SK-N-SH (cell line): ENCODE measurements at regions not wholly inside any gene's neighbourhood (a gene's known extent, or its start where the extent isn't known, plus 50 kb on each side); places are given as distances from the start of the nearest gene placed in this dataset.

Experiments
- CTCF ChIP-seq: fragments of 200-600 bp; sonication (generic); IDR thresholded peaks from 2 replicates; pipeline ENCODE4 v1.6.1; 2017; ENCODE audit warnings: antibody characterized with exemption, mild to moderate bottlenecking, moderate library complexity
- ELF1 ChIP-seq: IDR thresholded peaks from 2 replicates; pipeline ENCODE4 v1.4.0; 2012
- EP300 ChIP-seq, 2 experiments: IDR thresholded peaks; 2 replicates each; pipeline versions ENCODE4 v1.4.0 to v1.6.1; 2012; ENCODE audit warnings: borderline replicate concordance in 1 of 2, low read depth in 1 of 2, low read length in 1 of 2
- FOSL2 ChIP-seq: IDR thresholded peaks from 2 replicates; pipeline ENCODE4 v1.4.0; 2012; ENCODE audit warnings: low read depth, mild to moderate bottlenecking, moderate library complexity, borderline replicate concordance
- GABPA ChIP-seq: IDR thresholded peaks from 2 replicates; pipeline ENCODE4 v1.4.0; 2012; ENCODE audit warnings: low read depth, mild to moderate bottlenecking
- JUND ChIP-seq: IDR thresholded peaks from 2 replicates; pipeline ENCODE4 v1.4.0; 2012
- POLR2AphosphoS5 ChIP-seq: IDR thresholded peaks from 2 replicates; pipeline ENCODE4 v1.6.1; 2012; ENCODE audit warnings: low read depth, low read length
- RAD21 ChIP-seq: IDR thresholded peaks from 2 replicates; pipeline ENCODE4 v1.6.1; 2012; ENCODE audit warnings: mild to moderate bottlenecking, low read length
- RCOR1 ChIP-seq: fragments of 150-350 bp; IDR thresholded peaks from 2 replicates; pipeline ENCODE4 v1.6.1; 2017; ENCODE audit warnings: antibody characterized with exemption, low read length
- REST ChIP-seq: IDR thresholded peaks from 2 replicates; pipeline ENCODE4 v1.6.1; 2012; ENCODE audit warnings: mild to moderate bottlenecking, low read depth, low read length, moderate library complexity
- SIN3A ChIP-seq: IDR thresholded peaks from 2 replicates; pipeline ENCODE4 v1.6.1; 2012; ENCODE audit warnings: low read depth, mild to moderate bottlenecking, low read length, moderate library complexity, borderline replicate concordance
- SMC3 ChIP-seq: IDR thresholded peaks from 2 replicates; pipeline ENCODE4 v1.6.1; 2012; ENCODE audit warnings: low read depth, low read length, improper control_type of control experiment
- TEAD4 ChIP-seq: IDR thresholded peaks from 2 replicates; pipeline ENCODE4 v1.4.0; 2012; ENCODE audit warnings: mild to moderate bottlenecking, borderline replicate concordance; ENCODE audit not compliant: insufficient read depth
- USF1 ChIP-seq: IDR thresholded peaks from 2 replicates; pipeline ENCODE4 v1.4.0; 2012; ENCODE audit warnings: low read depth, borderline replicate concordance

- TF ChIP-seq CTCF (no peak), SIN3A (no peak), EP300 (IDR thresholded peaks at IDR 0.05; ENCODE audit: borderline replicate concordance in 1 of 2, low read depth in 1 of 2, low read length in 1 of 2) (no peak), SMC3 (no peak), JUND (no peak), FOSL2 (no peak), TEAD4 (no peak), POLR2AphosphoS5 (no peak), RAD21 (no peak), GABPA (no peak), USF1 (no peak), ELF1 (no peak), REST (no peak), RCOR1 (no peak)
These were observed 50.6 kb upstream of the OSR1 start for GRCh38 chr2:19409046-19409445.
